ENCODE measurements at regions not wholly inside any gene's neighbourhood (a gene's known extent, or its start where the extent isn't known, plus 50 kb on each side); places are given as distances from the start of the nearest gene placed in this dataset.

DNA sequence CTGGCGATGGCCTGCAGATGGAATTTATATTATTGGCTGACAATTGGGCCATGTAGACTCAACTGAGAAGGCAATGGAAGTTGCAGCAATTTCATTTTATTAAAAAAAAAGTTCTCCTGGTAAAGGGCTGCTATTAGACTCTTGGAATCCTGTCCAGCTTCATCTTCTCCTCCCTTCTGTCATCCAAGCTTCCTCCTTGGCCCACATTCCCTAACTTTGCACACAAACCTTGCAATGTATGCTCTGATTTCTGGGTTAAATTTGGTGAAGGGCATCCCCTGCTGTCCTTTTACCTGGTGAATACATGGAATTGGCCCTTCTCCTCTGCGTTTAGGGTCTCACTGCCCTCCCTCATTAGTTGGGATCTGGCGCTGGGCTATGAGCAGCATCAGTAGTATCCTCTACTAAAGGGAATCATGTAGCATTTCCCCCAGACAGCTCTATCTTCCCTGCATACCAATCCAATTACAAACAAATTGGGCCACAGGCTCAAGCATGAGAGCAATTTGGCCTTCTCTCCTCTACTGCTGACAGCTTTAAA is 336.9 kb downstream of the BMP4 start:
- TF ChIP-seq, protein P1, sequence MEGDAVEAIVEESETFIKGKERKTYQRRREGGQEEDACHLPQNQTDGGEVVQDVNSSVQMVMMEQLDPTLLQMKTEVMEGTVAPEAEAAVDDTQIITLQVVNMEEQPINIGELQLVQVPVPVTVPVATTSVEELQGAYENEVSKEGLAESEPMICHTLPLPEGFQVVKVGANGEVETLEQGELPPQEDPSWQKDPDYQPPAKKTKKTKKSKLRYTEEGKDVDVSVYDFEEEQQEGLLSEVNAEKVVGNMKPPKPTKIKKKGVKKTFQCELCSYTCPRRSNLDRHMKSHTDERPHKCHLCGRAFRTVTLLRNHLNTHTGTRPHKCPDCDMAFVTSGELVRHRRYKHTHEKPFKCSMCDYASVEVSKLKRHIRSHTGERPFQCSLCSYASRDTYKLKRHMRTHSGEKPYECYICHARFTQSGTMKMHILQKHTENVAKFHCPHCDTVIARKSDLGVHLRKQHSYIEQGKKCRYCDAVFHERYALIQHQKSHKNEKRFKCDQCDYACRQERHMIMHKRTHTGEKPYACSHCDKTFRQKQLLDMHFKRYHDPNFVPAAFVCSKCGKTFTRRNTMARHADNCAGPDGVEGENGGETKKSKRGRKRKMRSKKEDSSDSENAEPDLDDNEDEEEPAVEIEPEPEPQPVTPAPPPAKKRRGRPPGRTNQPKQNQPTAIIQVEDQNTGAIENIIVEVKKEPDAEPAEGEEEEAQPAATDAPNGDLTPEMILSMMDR (IDR thresholded peaks at IDR 0.05; ENCODE audit: insufficient read depth, low read length): no peak
- TF ChIP-seq POLR2AphosphoS5 (IDR thresholded peaks at IDR 0.05; ENCODE audit: low read depth) (no peak), GABPA (IDR thresholded peaks at IDR 0.05; ENCODE audit: low read depth) (no peak)
- TF ChIP-seq, protein P2, sequence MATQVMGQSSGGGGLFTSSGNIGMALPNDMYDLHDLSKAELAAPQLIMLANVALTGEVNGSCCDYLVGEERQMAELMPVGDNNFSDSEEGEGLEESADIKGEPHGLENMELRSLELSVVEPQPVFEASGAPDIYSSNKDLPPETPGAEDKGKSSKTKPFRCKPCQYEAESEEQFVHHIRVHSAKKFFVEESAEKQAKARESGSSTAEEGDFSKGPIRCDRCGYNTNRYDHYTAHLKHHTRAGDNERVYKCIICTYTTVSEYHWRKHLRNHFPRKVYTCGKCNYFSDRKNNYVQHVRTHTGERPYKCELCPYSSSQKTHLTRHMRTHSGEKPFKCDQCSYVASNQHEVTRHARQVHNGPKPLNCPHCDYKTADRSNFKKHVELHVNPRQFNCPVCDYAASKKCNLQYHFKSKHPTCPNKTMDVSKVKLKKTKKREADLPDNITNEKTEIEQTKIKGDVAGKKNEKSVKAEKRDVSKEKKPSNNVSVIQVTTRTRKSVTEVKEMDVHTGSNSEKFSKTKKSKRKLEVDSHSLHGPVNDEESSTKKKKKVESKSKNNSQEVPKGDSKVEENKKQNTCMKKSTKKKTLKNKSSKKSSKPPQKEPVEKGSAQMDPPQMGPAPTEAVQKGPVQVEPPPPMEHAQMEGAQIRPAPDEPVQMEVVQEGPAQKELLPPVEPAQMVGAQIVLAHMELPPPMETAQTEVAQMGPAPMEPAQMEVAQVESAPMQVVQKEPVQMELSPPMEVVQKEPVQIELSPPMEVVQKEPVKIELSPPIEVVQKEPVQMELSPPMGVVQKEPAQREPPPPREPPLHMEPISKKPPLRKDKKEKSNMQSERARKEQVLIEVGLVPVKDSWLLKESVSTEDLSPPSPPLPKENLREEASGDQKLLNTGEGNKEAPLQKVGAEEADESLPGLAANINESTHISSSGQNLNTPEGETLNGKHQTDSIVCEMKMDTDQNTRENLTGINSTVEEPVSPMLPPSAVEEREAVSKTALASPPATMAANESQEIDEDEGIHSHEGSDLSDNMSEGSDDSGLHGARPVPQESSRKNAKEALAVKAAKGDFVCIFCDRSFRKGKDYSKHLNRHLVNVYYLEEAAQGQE (IDR thresholded peaks at IDR 0.05; ENCODE audit: insufficient replicate concordance, low read depth): no peak

All from HL-60 (cell line).